Gastrocnemius medialis (tissue), 4 donors: ENCODE measurements at regions not wholly inside any gene's neighbourhood (a gene's known extent, or its start where the extent isn't known, plus 50 kb on each side); places are given as distances from the start of the nearest gene placed in this dataset.

Source experiments
- ATAC-seq, 2 donors: fragments of 150-250 bp; one replicate each; pipeline ENCODE4 v1.9.1; 2016
- DNase-seq, 2 donors: peaks; one replicate each; pipeline ENCODE4 v3.0.0-alpha.2; 2019
- H3K27ac ChIP-seq, 4 donors: fragments of 200-600 bp; sonication (generic); 1 replicate in 1 of 4; 2 replicates in 3 of 4; pipeline ENCODE4 v1.5.1; 2016 to 2018; ENCODE audit warnings: mild to moderate bottlenecking in 2 of 4, moderate library complexity in 1 of 4
- H3K27me3 ChIP-seq, 3 donors: fragments of 200-600 bp; sonication (generic) in 2 of 3; 1 replicate in 1 of 3; 2 replicates in 2 of 3; pipeline versions ENCODE4 v1.5.1 to v1.6.0; 2016 to 2019; ENCODE audit warnings: mild to moderate bottlenecking in 1 of 3, moderate library complexity in 1 of 3
- H3K36me3 ChIP-seq, 2 donors: fragments of 200-600 bp; sonication (generic) in 1 of 2; one replicate each; pipeline ENCODE4 v1.5.1; 2017 to 2018
- H3K4me1 ChIP-seq, 2 donors: fragments of 200-600 bp; sonication (generic) in 1 of 2; one replicate each; pipeline ENCODE4 v1.5.1; 2016 to 2017; ENCODE audit warnings: mild to moderate bottlenecking in 2 of 2
- H3K4me3 ChIP-seq, 4 donors: fragments of 200-600 bp; sonication (generic) in 3 of 4; 1 replicate in 1 of 4; 2 replicates in 3 of 4; pipeline ENCODE4 v1.5.1; 2016 to 2019; ENCODE audit warnings: mild to moderate bottlenecking in 2 of 4
- H3K9me3 ChIP-seq, 3 donors: fragments of 200-600 bp; sonication (generic) in 2 of 3; 1 replicate in 1 of 3; 2 replicates in 2 of 3; pipeline ENCODE4 v1.5.1; 2016 to 2019
- CTCF ChIP-seq, 5 experiments: fragments of 450-650 bp in 3 of 5; fragments of 200-600 bp in 2 of 5; sonication (generic) in 2 of 5; IDR thresholded peaks in 4 of 5; conservative IDR thresholded peaks in 1 of 5; 1 replicate in 4 of 5; 2 replicates in 1 of 5; pipeline ENCODE4 v1.5.1; 2016 to 2019; ENCODE audit warnings: antibody characterized with exemption in 5 of 5, mild to moderate bottlenecking in 3 of 5, moderate library complexity in 3 of 5
- POLR2A ChIP-seq, 2 donors: fragments of 450-650 bp; IDR thresholded peaks; one replicate each; pipeline ENCODE4 v1.6.1; 2017; ENCODE audit warnings: antibody characterized with exemption in 2 of 2, mild to moderate bottlenecking in 2 of 2, moderate library complexity in 2 of 2
- in situ Hi-C, 4 donors: fragments of 200-750 bp; cut with MboI; loops; one replicate each; pipeline versions ENCODE4 v1.15.0 to v1.8.0; 2017; ENCODE audit warnings: low sequenced_read_pairs in 4 of 4
- intact Hi-C: fragments of 100-400 bp; cut with DNase I; formaldehyde crosslinking; loops from one replicate; pipeline ENCODE4 v1.15.1; 2023; ENCODE audit warnings: low total_unique reads

GRCh38 chr6:21436625-21437024 lies 156.9 kb upstream of the SOX4 start:
- in situ Hi-C loops (no loop called here), intact Hi-C loops (no loop called here)
- Histone ChIP-seq H3K4me1 (peaks cover 17 to 19% of the 10 kb centered on the region in 2 donors), H3K4me3 (no peak overlapping the region), H3K27ac (no peak overlapping the region), H3K9me3 (no peaks in the 10 kb centered on the region), H3K27me3 (no peaks in the 10 kb centered on the region), H3K36me3 (no peaks in the 10 kb centered on the region)
- ATAC-seq, result no peak
- DNase-seq, result no peak
- TF ChIP-seq CTCF (IDR thresholded peaks at IDR 0.05 in 4 of 5, conservative IDR thresholded peaks at IDR 0.05 in 1 of 5), result no peak
- no peak for TF ChIP-seq POLR2A (IDR thresholded peaks at IDR 0.05)

- no peak for ATAC-seq
- H3K4me1 ChIP-seq, result peaks cover 17 to 19% of the 10 kb centered on the region in 2 donors
- intact Hi-C loops (no loop called here), in situ Hi-C loops (no loop called here)
- no peaks in the 10 kb centered on the region for H3K27me3 ChIP-seq
- H3K27ac ChIP-seq, result no peak overlapping the region
- H3K36me3 ChIP-seq, result no peaks in the 10 kb centered on the region
- no peak overlapping the region for H3K4me3 ChIP-seq
- no peaks in the 10 kb centered on the region for H3K9me3 ChIP-seq
- DNase-seq, result no peak
- TF ChIP-seq CTCF (IDR thresholded peaks at IDR 0.05 in 4 of 5, conservative IDR thresholded peaks at IDR 0.05 in 1 of 5) (no peak), POLR2A (IDR thresholded peaks at IDR 0.05) (no peak)
These were observed 156.0 kb upstream of the SOX4 start for GRCh38 chr6:21437581-21437980.

GRCh38 chr6:21438237-21438985 lies 155.1 kb upstream of the SOX4 start:
- TF ChIP-seq POLR2A (IDR thresholded peaks at IDR 0.05), result no peak
- TF ChIP-seq CTCF (IDR thresholded peaks at IDR 0.05 in 4 of 5, conservative IDR thresholded peaks at IDR 0.05 in 1 of 5), result no peak
- Histone ChIP-seq H3K4me3 (no peak overlapping the region), H3K36me3 (no peaks in the 10 kb centered on the region), H3K27me3 (no peaks in the 10 kb centered on the region), H3K9me3 (no peaks in the 10 kb centered on the region), H3K27ac (peak overlapping the region; percentile 29 to 53 (median 47)), H3K4me1 (peaks cover 17 to 19% of the 10 kb centered on the region in 2 donors)
- DNase-seq (no peak), ATAC-seq (peak; percentile 86 to 90)
- intact Hi-C loops, result no loop called here
- in situ Hi-C loops, result no loop called here

GRCh38 chr6:21438986-21439352 lies 154.6 kb upstream of the SOX4 start:
- H3K4me1 ChIP-seq, result peaks cover 17 to 19% of the 10 kb centered on the region in 2 donors
- no peaks in the 10 kb centered on the region for H3K36me3 ChIP-seq
- no peaks in the 10 kb centered on the region for H3K9me3 ChIP-seq
- no peak overlapping the region for H3K4me3 ChIP-seq
- in situ Hi-C loops, result no loop called here
- ATAC-seq, result peak; percentile 68 to 72
- no peak for DNase-seq
- intact Hi-C loops, result no loop called here
- H3K27ac ChIP-seq, result peak overlapping the region in 3 of 4 donors; percentile 15 to 53 (median 47)
- TF ChIP-seq CTCF (IDR thresholded peaks at IDR 0.05 in 4 of 5, conservative IDR thresholded peaks at IDR 0.05 in 1 of 5) (no peak), POLR2A (IDR thresholded peaks at IDR 0.05) (no peak)
- H3K27me3 ChIP-seq, result no peaks in the 10 kb centered on the region

GRCh38 chr6:21441386-21441785 lies 152.2 kb upstream of the SOX4 start:
- intact Hi-C loops (no loop called here), in situ Hi-C loops (no loop called here)
- Histone ChIP-seq H3K36me3 (no peaks in the 10 kb centered on the region), H3K9me3 (no peaks in the 10 kb centered on the region), H3K4me1 (peaks cover 17 to 19% of the 10 kb centered on the region in 2 donors), H3K27me3 (no peaks in the 10 kb centered on the region), H3K27ac (no peak overlapping the region), H3K4me3 (no peak overlapping the region)
- TF ChIP-seq POLR2A (IDR thresholded peaks at IDR 0.05), result no peak
- no peak for TF ChIP-seq CTCF (IDR thresholded peaks at IDR 0.05 in 4 of 5, conservative IDR thresholded peaks at IDR 0.05 in 1 of 5)
- DNase-seq (no peak), ATAC-seq (no peak)
